ENCODE measurements at regions not wholly inside any gene's neighbourhood (a gene's known extent, or its start where the extent isn't known, plus 50 kb on each side); places are given as distances from the start of the nearest gene placed in this dataset.

- no peak for DNase-seq
Measured at GRCh38 chr10:113259576-113260226, 293.2 kb upstream of the HABP2 start.

GRCh38 chr10:113261161-113261560 is 291.7 kb upstream of the HABP2 start:
- no peak for DNase-seq

GRCh38 chr10:113261611-113262091 is 291.2 kb upstream of the HABP2 start:
- DNase-seq: no peak

- no peak for DNase-seq
Measured at GRCh38 chr10:113263056-113263455, 289.8 kb upstream of the HABP2 start.

- no peak for DNase-seq
Measured at GRCh38 chr10:113264333-113265131, 288.3 kb upstream of the HABP2 start.

GRCh38 chr10:113266147-113266546 is 286.7 kb upstream of the HABP2 start:
- DNase-seq: no peak

GRCh38 chr10:113267619-113268562 is 285.0 kb upstream of the HABP2 start:
- DNase-seq: no peak

- no peak for DNase-seq
Measured at GRCh38 chr10:113269333-113269732, 283.5 kb upstream of the HABP2 start.

GRCh38 chr10:113272511-113272910 is 280.3 kb upstream of the HABP2 start:
- DNase-seq: no peak

- no peak for DNase-seq
Measured at GRCh38 chr10:113273181-113274163, 279.4 kb upstream of the HABP2 start.

GRCh38 chr10:113274176-113274829 is 278.6 kb upstream of the HABP2 start:
- DNase-seq: no peak

- DNase-seq: no peak
Measured at GRCh38 chr10:113278221-113278620, 274.6 kb upstream of the HABP2 start.

GRCh38 chr10:113278664-113279063 is 274.2 kb upstream of the HABP2 start:
- no peak for DNase-seq

GRCh38 chr10:113279262-113279661 is 273.6 kb upstream of the HABP2 start:
- DNase-seq: no peak

- no peak for DNase-seq
Measured at GRCh38 chr10:113282564-113282963, 270.3 kb upstream of the HABP2 start.

- no peak for DNase-seq
Measured at GRCh38 chr10:113283189-113283588, 269.7 kb upstream of the HABP2 start.

- DNase-seq: no peak
Measured at GRCh38 chr10:113284635-113285034, 268.2 kb upstream of the HABP2 start.

- DNase-seq: no peak
Measured at GRCh38 chr10:113285305-113285704, 267.5 kb upstream of the HABP2 start.

- DNase-seq: no peak
Measured at GRCh38 chr10:113287592-113287991, 265.3 kb upstream of the HABP2 start.

GRCh38 chr10:113290137-113290536 is 262.7 kb upstream of the HABP2 start:
- DNase-seq: no peak

- no peak for DNase-seq
Measured at GRCh38 chr10:113291413-113291812, 261.4 kb upstream of the HABP2 start.
